ENCODE measurements at regions not wholly inside any gene's neighbourhood (a gene's known extent, or its start where the extent isn't known, plus 50 kb on each side); places are given as distances from the start of the nearest gene placed in this dataset.

DNA sequence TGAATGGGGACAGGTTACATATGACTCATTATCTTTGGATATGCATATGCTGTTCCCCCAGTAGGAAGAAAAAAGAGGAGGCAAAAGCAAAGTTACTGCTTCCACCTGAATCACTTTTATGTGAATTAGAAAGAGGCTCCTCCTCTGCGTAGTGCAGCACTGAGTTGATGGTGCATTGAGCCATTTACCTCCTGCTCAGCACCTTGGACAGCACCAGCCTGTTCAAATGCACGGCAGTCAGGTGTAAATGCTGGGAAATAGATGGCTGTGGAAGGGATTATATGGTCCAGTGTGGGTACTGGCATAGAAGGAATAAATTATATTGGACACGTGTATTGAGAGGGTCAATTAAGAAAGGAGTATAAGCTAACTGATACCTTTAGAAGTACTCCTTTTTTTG lies 541.9 kb upstream of the SEL1L start:
- DNase-seq (ENCODE audit: low read depth, low spot score): peak; percentile 64

DNA sequence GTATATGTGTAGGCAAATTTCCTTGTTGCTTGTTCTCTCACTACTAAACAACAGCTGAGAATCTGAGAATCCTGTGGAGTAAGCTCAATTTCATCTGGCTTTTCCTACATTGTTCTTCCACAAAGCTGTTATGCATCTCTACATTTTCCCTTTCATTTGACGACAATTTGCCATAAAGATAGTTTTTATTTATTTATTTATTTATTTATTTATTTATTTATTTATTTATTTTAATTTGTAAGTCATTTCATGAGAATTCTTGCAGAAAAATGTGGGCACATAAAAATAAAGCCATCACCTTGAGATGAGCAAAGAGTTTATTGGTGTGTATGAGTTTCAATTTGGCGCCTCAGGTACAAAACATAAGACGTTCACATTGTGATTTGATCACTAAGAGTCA lies 545.9 kb upstream of the SEL1L start:
- Mint-ChIP-seq H3K27ac (ENCODE audit: unreplicated experiment) (no peak overlapping the region), H3K4me3 (no peak overlapping the region), H3K4me1 (no peaks in the 10 kb centered on the region), H3K27me3 (ENCODE audit: low read depth) (peaks cover 38% of the 10 kb centered on the region), H3K36me3 (ENCODE audit: low read depth) (no peaks in the 10 kb centered on the region), H3K9me3 (no peaks in the 10 kb centered on the region)
- TF ChIP-seq CTCF (conservative IDR thresholded peaks at IDR 0.05): no peak
- DNase-seq (ENCODE audit: low read depth, low spot score): no peak

More for the DNA sequence above, 541.9 kb upstream of the SEL1L start:
- Mint-ChIP-seq H3K4me1 (no peaks in the 10 kb centered on the region), H3K27ac (ENCODE audit: unreplicated experiment) (no peak overlapping the region), H3K36me3 (ENCODE audit: low read depth) (no peaks in the 10 kb centered on the region), H3K27me3 (ENCODE audit: low read depth) (peaks cover 39% of the 10 kb centered on the region), H3K9me3 (no peaks in the 10 kb centered on the region), H3K4me3 (no peak overlapping the region)
- no peak for TF ChIP-seq CTCF (conservative IDR thresholded peaks at IDR 0.05)

DNA sequence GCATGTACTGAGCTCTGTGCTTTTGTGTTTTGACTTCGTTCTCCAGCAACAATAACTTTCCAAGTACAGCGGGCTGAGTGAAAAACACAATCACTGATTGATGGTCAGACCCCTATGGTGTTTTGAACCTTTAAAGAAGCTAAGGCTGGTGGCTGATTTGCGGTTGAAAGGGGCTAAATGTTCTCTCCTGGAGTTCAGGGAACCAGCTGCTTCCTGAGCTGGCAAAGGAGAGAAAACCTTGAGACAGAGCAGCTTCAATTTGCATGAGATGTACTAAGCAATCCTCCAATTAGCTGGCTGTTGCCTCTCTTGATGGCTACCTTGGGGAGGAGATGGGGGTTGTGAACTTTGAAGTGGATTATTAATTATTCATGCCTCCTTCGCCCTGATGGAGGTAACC lies 546.7 kb upstream of the SEL1L start:
- H3K27ac Mint-ChIP-seq (ENCODE audit: unreplicated experiment): no peak overlapping the region
- TF ChIP-seq CTCF (conservative IDR thresholded peaks at IDR 0.05): no peak
- H3K27me3 Mint-ChIP-seq (ENCODE audit: low read depth): peaks cover 34% of the 10 kb centered on the region
- H3K4me1 Mint-ChIP-seq: no peaks in the 10 kb centered on the region
- H3K9me3 Mint-ChIP-seq: no peaks in the 10 kb centered on the region
- no peaks in the 10 kb centered on the region for H3K36me3 Mint-ChIP-seq (ENCODE audit: low read depth)
- no peak for DNase-seq (ENCODE audit: low read depth, low spot score)
- no peak overlapping the region for H3K4me3 Mint-ChIP-seq

- H3K36me3 Mint-ChIP-seq (ENCODE audit: low read depth): no peaks in the 10 kb centered on the region
- no peak overlapping the region for H3K4me3 Mint-ChIP-seq
- H3K9me3 Mint-ChIP-seq: no peaks in the 10 kb centered on the region
- no peak overlapping the region for H3K27ac Mint-ChIP-seq (ENCODE audit: unreplicated experiment)
- no peaks in the 10 kb centered on the region for H3K4me1 Mint-ChIP-seq
- TF ChIP-seq CTCF (conservative IDR thresholded peaks at IDR 0.05): no peak
- peaks cover 17% of the 10 kb centered on the region for H3K27me3 Mint-ChIP-seq (ENCODE audit: low read depth)
- no peak for DNase-seq (ENCODE audit: low read depth, low spot score)
Observed at GRCh38 chr14:82084813-82085212, 551.2 kb upstream of the SEL1L start.

DNA sequence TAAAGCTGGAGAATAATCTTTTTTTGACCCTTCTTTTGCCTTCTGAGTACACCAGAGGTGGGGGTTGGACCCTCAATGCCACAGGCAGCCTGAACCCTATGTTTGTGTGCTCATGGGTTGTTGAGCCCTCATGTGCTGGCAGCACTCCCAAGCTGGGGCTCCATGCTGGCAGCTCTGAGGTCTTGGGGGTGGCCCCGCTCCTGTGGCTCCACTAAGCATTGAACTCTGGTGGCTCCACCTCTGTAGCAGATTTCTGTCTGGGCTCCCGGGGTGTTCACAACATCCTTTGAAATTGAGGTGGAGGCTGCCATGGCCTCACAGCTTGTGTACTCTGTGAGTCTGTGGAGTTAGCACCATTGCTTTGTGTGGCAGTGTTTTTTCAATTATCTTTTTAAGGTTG lies 557.4 kb upstream of the SEL1L start:
- no peaks in the 10 kb centered on the region for H3K4me1 Mint-ChIP-seq
- no peak for TF ChIP-seq CTCF (conservative IDR thresholded peaks at IDR 0.05)
- H3K36me3 Mint-ChIP-seq (ENCODE audit: low read depth): no peaks in the 10 kb centered on the region
- H3K4me3 Mint-ChIP-seq: no peak overlapping the region
- H3K27ac Mint-ChIP-seq (ENCODE audit: unreplicated experiment): no peak overlapping the region
- peaks cover 33% of the 10 kb centered on the region for H3K27me3 Mint-ChIP-seq (ENCODE audit: low read depth)
- H3K9me3 Mint-ChIP-seq: no peaks in the 10 kb centered on the region
- DNase-seq (ENCODE audit: low read depth, low spot score): no peak

GRCh38 chr14:82094829-82095345 lies 561.2 kb upstream of the SEL1L start:
- Mint-ChIP-seq H3K4me3 (no peak overlapping the region), H3K36me3 (ENCODE audit: low read depth) (no peaks in the 10 kb centered on the region), H3K4me1 (no peaks in the 10 kb centered on the region), H3K9me3 (peaks cover 3% of the 10 kb centered on the region), H3K27me3 (ENCODE audit: low read depth) (peaks cover 42% of the 10 kb centered on the region), H3K27ac (ENCODE audit: unreplicated experiment) (no peak overlapping the region)
- no peak for TF ChIP-seq CTCF (conservative IDR thresholded peaks at IDR 0.05)
- no peak for DNase-seq (ENCODE audit: low read depth, low spot score)
